Mesothelial cell of epicardium (in vitro differentiated cells): ENCODE measurements at regions not wholly inside any gene's neighbourhood (a gene's known extent, or its start where the extent isn't known, plus 50 kb on each side); places are given as distances from the start of the nearest gene placed in this dataset.

Experiments
- DNase-seq, 2 experiments: peaks; one replicate each; pipeline ENCODE4 v3.0.0; 2021; ENCODE audit warnings: low spot score in 2 of 2; ENCODE audit not compliant: unreplicated experiment in 2 of 2
- H3K27ac Mint-ChIP-seq: 2 replicates; pipeline ENCODE4 v1.8.0; 2021; ENCODE audit warnings: mixed read lengths
- H3K27me3 Mint-ChIP-seq: 2 replicates; pipeline ENCODE4 v1.8.0; 2021; ENCODE audit warnings: low read depth, mixed read lengths
- H3K36me3 Mint-ChIP-seq: 2 replicates; pipeline ENCODE4 v1.8.0; 2021; ENCODE audit warnings: mixed read lengths
- H3K4me1 Mint-ChIP-seq: 2 replicates; pipeline ENCODE4 v1.8.0; 2021; ENCODE audit warnings: mixed read lengths
- H3K4me3 Mint-ChIP-seq: 2 replicates; pipeline ENCODE4 v1.8.0; 2021; ENCODE audit warnings: mild to moderate bottlenecking, moderate library complexity, mixed read lengths
- H3K9me3 Mint-ChIP-seq: 2 replicates; pipeline ENCODE4 v1.8.0; 2021; ENCODE audit warnings: mixed read lengths
- CTCF ChIP-seq: fragments of 200-600 bp; sonication (generic); IDR thresholded peaks from one replicate; pipeline ENCODE4 v1.5.0; 2021; ENCODE audit warnings: antibody characterized with exemption; ENCODE audit not compliant: unreplicated experiment

- Mint-ChIP-seq H3K27me3 (no peaks in the 10 kb centered on the region), H3K36me3 (no peaks in the 10 kb centered on the region), H3K27ac (no peak overlapping the region), H3K4me1 (peaks cover 60% of the 10 kb centered on the region), H3K4me3 (no peak overlapping the region), H3K9me3 (no peaks in the 10 kb centered on the region)
- no peak for DNase-seq
- TF ChIP-seq CTCF, result no peak
These were observed 133.9 kb downstream of the C12orf75 start for GRCh38 chr12:105464406-105464805.

- H3K9me3 Mint-ChIP-seq, result no peaks in the 10 kb centered on the region
- DNase-seq, result no peak
- no peaks in the 10 kb centered on the region for H3K27me3 Mint-ChIP-seq
- H3K4me1 Mint-ChIP-seq, result peaks cover 43% of the 10 kb centered on the region
- H3K27ac Mint-ChIP-seq, result peak overlapping the region; percentile 62
- no peaks in the 10 kb centered on the region for H3K36me3 Mint-ChIP-seq
- H3K4me3 Mint-ChIP-seq, result no peak overlapping the region
- no peak for TF ChIP-seq CTCF
These were observed 135.9 kb downstream of the C12orf75 start for GRCh38 chr12:105466231-105466900.

GRCh38 chr12:105466901-105467598 lies 136.6 kb downstream of the C12orf75 start:
- TF ChIP-seq CTCF, result no peak
- Mint-ChIP-seq H3K9me3 (no peaks in the 10 kb centered on the region), H3K4me1 (peaks cover 36% of the 10 kb centered on the region), H3K36me3 (no peaks in the 10 kb centered on the region), H3K27me3 (no peaks in the 10 kb centered on the region), H3K4me3 (no peak overlapping the region), H3K27ac (peak overlapping the region; percentile 62)
- DNase-seq, result no peak

GRCh38 chr12:105467710-105468366 lies 137.3 kb downstream of the C12orf75 start:
- Mint-ChIP-seq H3K9me3 (no peaks in the 10 kb centered on the region), H3K4me3 (no peak overlapping the region), H3K36me3 (no peaks in the 10 kb centered on the region), H3K4me1 (peaks cover 32% of the 10 kb centered on the region), H3K27me3 (no peaks in the 10 kb centered on the region), H3K27ac (peak overlapping the region; percentile 62)
- no peak for DNase-seq
- no peak for TF ChIP-seq CTCF

- TF ChIP-seq CTCF, result no peak
- DNase-seq, result no peak
- H3K27ac Mint-ChIP-seq, result peak overlapping the region; percentile 6
- H3K36me3 Mint-ChIP-seq, result no peaks in the 10 kb centered on the region
- no peak overlapping the region for H3K4me3 Mint-ChIP-seq
- peaks cover 32% of the 10 kb centered on the region for H3K4me1 Mint-ChIP-seq
- no peaks in the 10 kb centered on the region for H3K9me3 Mint-ChIP-seq
- H3K27me3 Mint-ChIP-seq, result no peaks in the 10 kb centered on the region
These were observed 138.0 kb downstream of the C12orf75 start for GRCh38 chr12:105468464-105468863.
